T-helper 1 cell treated with Interleukin-12 subunit alpha and Interleukin-12 subunit beta and Interleukin-4 antibody, amounts not matched to agents 30 μg/mL and 1 μg/mL, for 36 hours (primary cell): ENCODE measurements at regions not wholly inside any gene's neighbourhood (a gene's known extent, or its start where the extent isn't known, plus 50 kb on each side); places are given as distances from the start of the nearest gene placed in this dataset.

Experiments
- H3K27ac Mint-ChIP-seq: one replicate; pipeline ENCODE4 v1.8.0; 2021; ENCODE audit warnings: mild to moderate bottlenecking, mixed read lengths
- H3K27me3 Mint-ChIP-seq: one replicate; pipeline ENCODE4 v1.8.0; 2021; ENCODE audit warnings: low read depth, mixed read lengths
- H3K36me3 Mint-ChIP-seq: one replicate; pipeline ENCODE4 v1.8.0; 2021; ENCODE audit warnings: low read depth, mixed read lengths
- H3K4me1 Mint-ChIP-seq: one replicate; pipeline ENCODE4 v1.8.0; 2021; ENCODE audit warnings: low read depth, mixed read lengths
- H3K4me3 Mint-ChIP-seq: one replicate; pipeline ENCODE4 v1.8.0; 2021; ENCODE audit warnings: mild to moderate bottlenecking, moderate library complexity, mixed read lengths
- H3K9me3 Mint-ChIP-seq: one replicate; pipeline ENCODE4 v1.8.0; 2021; ENCODE audit warnings: mixed read lengths

GRCh38 chr4:13930155-13930554, 302.6 kb upstream of the BOD1L1 start:
- Mint-ChIP-seq H3K4me1 (no peaks in the 10 kb centered on the region), H3K27me3 (no peaks in the 10 kb centered on the region), H3K4me3 (no peak overlapping the region), H3K36me3 (no peaks in the 10 kb centered on the region), H3K27ac (no peak overlapping the region), H3K9me3 (no peaks in the 10 kb centered on the region)

GRCh38 chr4:13933191-13933590, 305.7 kb upstream of the BOD1L1 start:
- no peak overlapping the region for H3K4me3 Mint-ChIP-seq
- no peaks in the 10 kb centered on the region for H3K36me3 Mint-ChIP-seq
- no peak overlapping the region for H3K27ac Mint-ChIP-seq
- H3K4me1 Mint-ChIP-seq: no peaks in the 10 kb centered on the region
- H3K27me3 Mint-ChIP-seq: no peaks in the 10 kb centered on the region
- H3K9me3 Mint-ChIP-seq: no peaks in the 10 kb centered on the region

- Mint-ChIP-seq H3K4me1 (no peaks in the 10 kb centered on the region), H3K4me3 (no peak overlapping the region), H3K9me3 (no peaks in the 10 kb centered on the region), H3K27ac (no peak overlapping the region), H3K36me3 (no peaks in the 10 kb centered on the region), H3K27me3 (no peaks in the 10 kb centered on the region)
Measured at GRCh38 chr4:13938299-13938698, 310.8 kb upstream of the BOD1L1 start.

- H3K27me3 Mint-ChIP-seq: no peaks in the 10 kb centered on the region
- no peak overlapping the region for H3K27ac Mint-ChIP-seq
- no peaks in the 10 kb centered on the region for H3K9me3 Mint-ChIP-seq
- H3K4me3 Mint-ChIP-seq: no peak overlapping the region
- H3K36me3 Mint-ChIP-seq: no peaks in the 10 kb centered on the region
- H3K4me1 Mint-ChIP-seq: no peaks in the 10 kb centered on the region
Measured at GRCh38 chr4:13940921-13941320, 313.4 kb upstream of the BOD1L1 start.

GRCh38 chr4:13942977-13943376, 315.5 kb upstream of the BOD1L1 start:
- Mint-ChIP-seq H3K9me3 (no peaks in the 10 kb centered on the region), H3K4me1 (no peaks in the 10 kb centered on the region), H3K36me3 (no peaks in the 10 kb centered on the region), H3K27ac (no peak overlapping the region), H3K4me3 (no peak overlapping the region), H3K27me3 (no peaks in the 10 kb centered on the region)

GRCh38 chr4:13944095-13944511, 316.6 kb upstream of the BOD1L1 start:
- no peak overlapping the region for H3K4me3 Mint-ChIP-seq
- H3K9me3 Mint-ChIP-seq: no peaks in the 10 kb centered on the region
- no peaks in the 10 kb centered on the region for H3K36me3 Mint-ChIP-seq
- H3K27me3 Mint-ChIP-seq: no peaks in the 10 kb centered on the region
- no peak overlapping the region for H3K27ac Mint-ChIP-seq
- H3K4me1 Mint-ChIP-seq: no peaks in the 10 kb centered on the region

- Mint-ChIP-seq H3K27ac (no peak overlapping the region), H3K9me3 (no peaks in the 10 kb centered on the region)
Measured at GRCh38 chr4:13947921-13948320, 320.4 kb upstream of the BOD1L1 start.

GRCh38 chr4:13950491-13950890, 323.0 kb upstream of the BOD1L1 start:
- no peak overlapping the region for H3K27ac Mint-ChIP-seq
- H3K4me1 Mint-ChIP-seq: no peaks in the 10 kb centered on the region
- no peak overlapping the region for H3K4me3 Mint-ChIP-seq
- H3K36me3 Mint-ChIP-seq: no peaks in the 10 kb centered on the region
- no peaks in the 10 kb centered on the region for H3K27me3 Mint-ChIP-seq
- H3K9me3 Mint-ChIP-seq: no peaks in the 10 kb centered on the region

More at GRCh38 chr4:13947921-13948320, 320.4 kb upstream of the BOD1L1 start:
- Mint-ChIP-seq H3K4me3 (no peak overlapping the region), H3K27me3 (no peaks in the 10 kb centered on the region), H3K4me1 (no peaks in the 10 kb centered on the region), H3K36me3 (no peaks in the 10 kb centered on the region)

- Mint-ChIP-seq H3K36me3 (no peaks in the 10 kb centered on the region), H3K4me1 (no peaks in the 10 kb centered on the region), H3K27ac (no peak overlapping the region), H3K4me3 (no peak overlapping the region), H3K27me3 (no peaks in the 10 kb centered on the region), H3K9me3 (no peaks in the 10 kb centered on the region)
Measured at GRCh38 chr4:13953083-13953482, 325.6 kb upstream of the BOD1L1 start.

- H3K9me3 Mint-ChIP-seq: no peaks in the 10 kb centered on the region
- H3K4me1 Mint-ChIP-seq: no peaks in the 10 kb centered on the region
- H3K36me3 Mint-ChIP-seq: no peaks in the 10 kb centered on the region
- no peak overlapping the region for H3K4me3 Mint-ChIP-seq
- no peak overlapping the region for H3K27ac Mint-ChIP-seq
- no peaks in the 10 kb centered on the region for H3K27me3 Mint-ChIP-seq
Measured at GRCh38 chr4:13955551-13955950, 328.0 kb upstream of the BOD1L1 start.

GRCh38 chr4:13956947-13957346, 329.4 kb upstream of the BOD1L1 start:
- Mint-ChIP-seq H3K4me1 (no peaks in the 10 kb centered on the region), H3K27me3 (no peaks in the 10 kb centered on the region), H3K36me3 (no peaks in the 10 kb centered on the region), H3K4me3 (no peak overlapping the region), H3K27ac (no peak overlapping the region), H3K9me3 (no peaks in the 10 kb centered on the region)

- H3K9me3 Mint-ChIP-seq: no peaks in the 10 kb centered on the region
- no peak overlapping the region for H3K27ac Mint-ChIP-seq
- H3K27me3 Mint-ChIP-seq: no peaks in the 10 kb centered on the region
- H3K36me3 Mint-ChIP-seq: no peaks in the 10 kb centered on the region
- H3K4me3 Mint-ChIP-seq: no peak overlapping the region
- no peaks in the 10 kb centered on the region for H3K4me1 Mint-ChIP-seq
Measured at GRCh38 chr4:13957871-13958270, 330.3 kb upstream of the BOD1L1 start.

GRCh38 chr4:13963601-13964000, 336.1 kb upstream of the BOD1L1 start:
- no peaks in the 10 kb centered on the region for H3K27me3 Mint-ChIP-seq
- H3K4me3 Mint-ChIP-seq: no peak overlapping the region
- no peaks in the 10 kb centered on the region for H3K4me1 Mint-ChIP-seq
- H3K9me3 Mint-ChIP-seq: no peaks in the 10 kb centered on the region
- H3K27ac Mint-ChIP-seq: no peak overlapping the region
- H3K36me3 Mint-ChIP-seq: no peaks in the 10 kb centered on the region

GRCh38 chr4:13966231-13967195, 339.0 kb upstream of the BOD1L1 start:
- Mint-ChIP-seq H3K9me3 (no peaks in the 10 kb centered on the region), H3K4me1 (no peaks in the 10 kb centered on the region), H3K36me3 (no peaks in the 10 kb centered on the region), H3K27me3 (no peaks in the 10 kb centered on the region), H3K4me3 (no peak overlapping the region), H3K27ac (no peak overlapping the region)

- Mint-ChIP-seq H3K27me3 (no peaks in the 10 kb centered on the region), H3K36me3 (no peaks in the 10 kb centered on the region), H3K9me3 (no peaks in the 10 kb centered on the region), H3K4me3 (no peak overlapping the region), H3K4me1 (no peaks in the 10 kb centered on the region), H3K27ac (no peak overlapping the region)
Measured at GRCh38 chr4:13968723-13969122, 341.2 kb upstream of the BOD1L1 start.
